Embryonic facial prominence (tissue), 1 donor: ENCODE measurements at regions not wholly inside any gene's neighbourhood (a gene's known extent, or its start where the extent isn't known, plus 50 kb on each side); places are given as distances from the start of the nearest gene placed in this dataset.
"Not testable (repeated sequence)": the region's sequence is repeated elsewhere in the genome, so short reads cannot be mapped to it uniquely, and the experiment has no call there.

Source experiments
- DNase-seq: peaks from one replicate; pipeline ENCODE4 v3.0.0-alpha.2; 2016; ENCODE audit errors: extremely low spot score

DNA sequence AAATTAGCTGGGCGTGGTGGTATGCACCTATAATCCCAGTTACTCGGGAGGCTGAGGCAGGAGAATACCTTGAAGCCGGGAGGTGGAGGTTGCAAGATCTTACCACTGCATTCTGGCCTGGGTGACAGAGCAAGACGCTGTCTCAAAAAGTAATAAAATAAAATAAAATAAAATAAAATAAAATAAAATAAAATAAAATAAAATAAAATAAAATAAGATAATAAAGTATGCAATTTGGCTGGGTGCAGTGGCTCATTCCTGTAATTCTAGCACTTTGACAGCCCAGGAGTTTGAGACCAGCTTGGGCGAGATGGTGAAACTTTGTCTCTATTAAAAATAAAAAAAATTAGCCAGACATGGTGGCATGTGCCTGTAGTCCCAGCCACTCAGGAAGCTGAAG lies 85.6 kb upstream of the XPO1 start:
- DNase-seq: no peak

DNA sequence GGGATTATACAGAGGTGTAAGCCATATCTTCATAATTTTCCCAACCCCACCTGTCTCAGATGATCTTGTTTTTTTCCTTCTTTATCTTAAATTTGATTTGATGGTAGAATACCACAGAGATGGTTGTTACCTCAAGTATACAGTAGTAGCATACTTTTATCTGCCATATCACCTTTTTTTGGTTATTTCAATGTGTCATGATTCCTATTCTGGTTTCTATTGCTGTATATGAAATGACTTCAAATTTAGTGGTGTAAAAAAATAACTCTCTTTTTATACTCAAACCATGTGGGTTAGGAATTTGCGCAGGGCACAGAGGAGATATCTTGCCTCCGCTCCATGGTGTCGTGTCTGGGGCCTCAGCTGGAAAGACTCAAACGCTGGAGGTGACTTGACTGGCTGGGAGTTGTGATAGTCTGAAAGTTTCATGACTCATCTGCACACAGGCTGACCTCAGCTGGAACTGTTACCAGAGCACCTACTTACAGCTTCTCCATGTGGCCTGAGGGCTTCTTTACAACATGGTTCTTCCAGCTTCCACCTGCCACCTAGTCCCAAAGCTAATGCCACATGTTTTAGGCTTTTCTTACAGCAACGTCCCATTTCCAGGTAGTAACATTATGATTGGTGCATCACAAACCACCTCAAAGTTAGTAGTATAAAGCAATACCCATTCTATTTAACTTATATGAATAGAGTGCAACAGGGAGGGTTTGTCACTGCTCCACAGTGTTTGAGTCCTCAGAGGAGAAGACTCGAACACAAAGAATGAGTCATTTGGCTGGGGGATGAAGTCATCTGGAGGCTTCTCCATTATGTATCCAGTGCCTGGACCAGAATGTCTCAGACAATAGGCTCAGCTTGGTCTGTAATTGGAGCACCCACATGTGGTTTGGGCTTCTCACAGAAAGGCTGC lies 82.3 kb upstream of the XPO1 start:
- DNase-seq: no peak

DNA sequence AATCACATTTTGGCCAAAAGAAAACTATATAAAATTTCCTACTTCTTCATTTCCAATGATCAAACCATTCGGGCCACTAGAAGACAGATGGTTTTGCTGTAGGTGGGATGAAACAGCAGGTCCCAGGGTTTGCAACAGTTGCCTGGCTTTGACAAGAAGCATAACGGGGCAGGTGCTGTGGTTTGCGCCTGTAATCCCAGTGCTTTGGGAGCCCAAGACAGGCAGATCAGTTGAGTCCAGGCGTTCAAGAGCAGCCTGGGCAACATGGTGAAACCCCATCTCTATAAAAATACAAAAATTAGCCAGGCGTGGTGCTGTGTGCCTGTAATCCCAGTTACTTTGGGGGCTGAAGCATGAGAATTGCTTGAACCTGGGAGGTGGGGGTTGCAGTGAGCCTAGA lies 81.4 kb upstream of the XPO1 start:
- DNase-seq: no peak

DNA sequence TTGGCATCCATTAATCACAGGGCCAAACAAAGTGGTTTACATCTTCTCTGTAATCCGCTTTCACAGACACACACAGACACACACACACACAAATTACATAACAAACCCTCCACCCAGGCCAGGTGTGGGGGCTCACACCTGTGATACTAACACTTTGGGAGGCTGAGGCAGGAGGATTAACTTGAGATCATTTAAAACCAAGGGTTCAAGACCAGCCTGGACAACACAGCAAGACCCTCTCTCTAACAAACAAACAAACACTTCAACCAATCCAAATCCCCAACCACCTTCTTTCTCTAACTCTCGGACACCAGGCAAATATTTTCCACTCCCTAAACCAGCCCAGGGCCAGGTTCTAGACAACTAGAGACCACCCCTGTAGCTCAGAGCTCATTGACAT lies 79.5 kb upstream of the XPO1 start:
- DNase-seq: no peak

DNA sequence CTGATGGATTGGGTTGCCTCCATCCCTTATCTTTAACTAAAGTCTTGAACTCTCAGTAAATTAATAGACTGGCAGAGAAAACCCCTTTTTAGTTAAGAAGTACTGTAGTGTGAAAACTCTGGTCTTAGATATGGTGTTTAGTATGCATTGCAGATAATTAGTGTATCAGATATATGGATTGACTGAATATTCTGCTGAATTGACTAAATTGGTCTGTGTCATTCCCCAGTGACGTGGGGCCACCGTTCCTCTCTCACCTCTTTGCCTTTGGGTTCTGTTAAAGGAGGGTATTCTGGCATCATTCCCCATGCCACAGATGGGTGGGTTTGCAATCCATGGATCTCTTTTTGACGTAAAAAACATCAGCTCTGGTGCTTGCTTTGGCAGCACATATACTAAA lies 67.1 kb upstream of the XPO1 start:
- DNase-seq: no peak

DNA sequence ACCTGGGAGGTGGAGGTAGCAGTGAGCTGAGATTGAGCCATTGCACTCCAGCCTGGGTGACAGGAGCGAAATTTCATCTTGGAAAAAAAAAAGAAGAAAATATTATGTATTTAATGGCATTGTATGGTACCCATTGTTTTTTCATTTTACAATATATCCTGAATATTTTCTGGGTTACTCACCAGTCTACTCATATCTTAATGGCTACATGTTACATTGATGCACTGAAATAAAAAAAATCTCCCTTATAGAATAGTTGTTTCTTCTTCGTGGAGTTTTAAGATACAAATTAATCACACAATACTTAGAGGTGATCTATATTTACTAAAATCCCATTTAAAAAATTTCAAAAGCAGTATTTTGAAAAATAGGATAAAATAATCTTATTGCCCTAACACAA lies 66.3 kb upstream of the XPO1 start:
- no peak for DNase-seq

DNA sequence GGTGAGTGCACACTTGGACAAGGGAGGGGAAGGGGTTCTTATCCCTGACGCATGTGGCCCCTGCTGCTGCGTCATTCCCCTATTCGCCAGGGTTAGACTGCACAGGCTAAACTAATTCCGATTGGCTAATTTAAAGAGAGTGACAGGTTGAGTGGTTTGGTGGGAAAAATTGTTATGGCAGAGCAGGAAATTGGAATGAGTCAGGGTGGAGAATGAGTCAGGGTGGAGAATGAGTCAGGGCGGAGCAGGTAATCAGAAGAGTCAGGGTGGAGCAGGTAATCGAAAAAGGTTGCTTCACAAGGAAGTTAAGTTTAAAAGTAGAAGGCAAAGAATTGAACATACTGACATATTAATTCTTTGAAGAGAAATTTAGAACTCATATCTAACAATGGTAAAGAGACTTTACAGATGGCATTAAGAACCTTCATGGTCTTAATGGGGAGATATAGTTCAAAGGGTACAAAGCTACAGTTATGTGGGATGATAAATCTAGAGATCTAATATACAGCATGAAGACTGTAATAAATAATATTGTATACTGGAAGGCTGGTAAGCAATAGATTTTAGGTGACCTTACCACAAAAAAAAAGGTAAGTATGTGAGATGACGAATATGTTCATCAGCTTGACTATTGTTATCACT lies 60.5 kb upstream of the XPO1 start:
- not testable (repeated sequence) for DNase-seq

DNA sequence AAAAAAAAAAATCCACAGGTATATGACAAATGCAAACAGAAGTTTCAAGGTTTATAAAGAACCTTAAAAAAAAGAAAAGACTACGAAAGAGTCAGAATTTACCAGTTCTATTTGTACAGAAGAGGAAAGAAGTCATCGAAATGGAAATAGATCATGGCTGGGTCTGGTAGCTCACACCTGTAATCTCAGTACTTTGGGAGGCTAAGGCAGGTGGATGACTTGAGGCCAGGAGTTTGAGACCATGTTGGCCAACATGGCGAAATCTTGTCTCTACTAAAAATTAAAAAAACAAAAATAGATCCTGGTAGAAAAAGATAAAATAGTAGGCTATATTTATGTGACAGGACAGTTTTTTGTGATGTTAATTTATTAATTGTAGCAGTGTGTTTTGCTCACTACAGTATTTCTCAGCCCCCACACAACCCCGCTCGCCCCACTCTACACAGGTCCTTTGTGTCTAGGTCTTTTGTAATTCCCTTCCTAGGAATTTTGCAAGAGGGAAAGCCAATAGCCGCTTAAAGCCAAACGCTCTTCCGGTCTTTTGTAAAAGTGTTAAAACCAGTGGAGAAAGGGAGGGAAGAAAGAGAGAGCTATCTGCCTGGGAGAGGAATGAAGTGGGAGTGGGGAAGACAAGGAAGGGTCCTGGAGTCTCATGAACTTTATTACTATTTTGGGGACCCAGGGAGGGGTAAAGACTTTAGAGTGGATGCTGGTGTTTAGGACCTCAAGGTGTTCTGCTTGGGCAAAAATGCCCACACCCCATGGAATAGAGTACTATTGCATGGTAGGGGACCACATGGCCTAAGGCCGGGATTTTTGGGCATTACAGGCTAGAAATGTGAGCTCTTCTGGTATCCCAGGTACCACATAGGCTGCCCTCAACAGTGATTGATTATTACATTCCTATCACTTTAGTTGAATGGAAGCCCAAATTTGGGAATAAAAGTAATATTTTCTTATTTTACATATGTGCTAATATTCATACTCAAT lies 59.4 kb upstream of the XPO1 start:
- no peak for DNase-seq

DNA sequence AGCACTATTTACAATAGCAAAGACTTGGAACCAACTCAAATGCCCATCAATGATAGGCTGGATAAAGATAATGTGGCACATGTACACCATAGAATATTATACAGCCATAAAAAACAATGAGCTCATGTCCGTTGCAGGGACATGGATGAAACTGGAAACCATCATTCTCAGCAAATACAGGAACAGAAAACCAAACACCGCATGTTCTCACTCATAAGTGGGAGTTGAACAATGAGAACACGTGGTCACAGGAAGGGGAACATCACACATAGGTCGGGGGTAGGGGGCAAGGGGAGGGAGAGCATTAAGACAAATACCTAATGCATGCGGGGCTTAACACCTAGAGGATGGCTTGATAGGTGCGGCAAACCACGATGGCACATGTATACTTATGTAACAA lies 56.0 kb upstream of the XPO1 start:
- not testable (repeated sequence) for DNase-seq

DNA sequence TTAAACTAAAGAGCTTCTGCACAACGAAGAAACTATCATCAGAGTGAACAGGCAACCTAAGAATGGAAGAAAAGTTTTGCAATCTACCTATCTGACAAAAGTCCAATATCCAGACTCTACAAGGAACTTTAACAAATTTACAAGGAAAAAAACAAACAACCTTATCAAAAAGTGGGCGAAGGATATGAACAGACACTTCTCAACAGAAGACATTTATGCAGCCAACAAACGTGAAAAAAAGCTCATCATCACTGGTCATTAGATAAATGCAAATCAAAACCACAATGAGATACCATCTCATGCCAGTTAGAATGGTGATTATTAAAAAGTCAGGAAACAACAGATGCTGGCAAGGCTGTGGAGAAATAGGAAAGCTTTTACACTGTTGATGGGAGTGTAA lies 55.5 kb upstream of the XPO1 start:
- DNase-seq: not testable (repeated sequence)

DNA sequence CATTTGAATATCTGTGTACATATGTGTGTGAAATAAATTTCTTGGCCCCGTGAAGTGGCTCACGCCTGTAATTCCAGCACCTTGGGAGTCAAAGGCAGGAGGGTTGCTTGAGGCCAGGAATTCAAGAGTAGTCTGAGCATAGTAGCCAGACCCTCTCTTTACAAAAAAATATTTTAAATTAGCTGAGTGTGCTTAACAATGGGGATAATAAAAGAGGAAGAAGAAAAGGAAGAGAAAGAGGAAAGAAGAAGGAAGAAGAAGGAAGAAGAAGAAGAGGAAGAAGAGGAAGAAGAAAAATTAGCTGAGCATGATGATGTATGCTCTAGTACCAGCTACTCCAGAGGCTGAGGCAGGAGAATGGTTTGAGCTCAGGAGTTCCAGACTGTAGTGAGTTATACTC lies 52.1 kb upstream of the XPO1 start:
- no peak for DNase-seq

DNA sequence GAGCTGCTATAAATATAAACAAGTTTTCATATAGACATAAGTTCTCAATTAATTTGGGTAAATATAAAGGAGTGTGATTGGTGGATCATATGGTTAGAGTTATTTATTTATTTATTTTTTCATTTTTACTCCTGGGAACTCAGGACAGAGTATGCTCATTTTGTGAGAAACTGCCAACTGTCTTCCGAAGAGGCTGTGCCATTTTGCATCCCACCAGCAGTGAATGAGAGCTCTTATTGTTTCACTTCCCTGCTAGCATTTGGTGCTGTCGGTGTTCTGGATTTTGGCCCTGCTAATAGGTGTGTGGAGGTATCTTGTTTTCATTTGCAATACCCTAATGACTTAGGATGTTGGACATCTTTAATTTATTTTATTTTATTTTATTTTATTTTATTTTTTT lies 50.4 kb upstream of the XPO1 start:
- DNase-seq: no peak
